Suprapubic skin (tissue), 4 donors: ENCODE measurements at regions not wholly inside any gene's neighbourhood (a gene's known extent, or its start where the extent isn't known, plus 50 kb on each side); places are given as distances from the start of the nearest gene placed in this dataset.

Experiments used
- DNase-seq, 2 donors: peaks; one replicate each; pipeline ENCODE4 v3.0.0-alpha.2; 2019; ENCODE audit warnings: low spot score in 2 of 2
- H3K27ac ChIP-seq: fragments of 200-600 bp; sonication (generic); one replicate; pipeline ENCODE4 v1.5.1; 2019
- H3K27me3 ChIP-seq: fragments of 200-600 bp; sonication (generic); one replicate; pipeline ENCODE4 v1.5.1; 2019
- H3K36me3 ChIP-seq: fragments of 200-600 bp; sonication (generic); one replicate; pipeline ENCODE4 v1.5.1; 2019
- H3K4me1 ChIP-seq: fragments of 200-600 bp; sonication (generic); one replicate; pipeline ENCODE4 v1.5.1; 2019
- H3K4me3 ChIP-seq: fragments of 200-600 bp; sonication (generic); one replicate; pipeline ENCODE4 v1.5.1; 2019; ENCODE audit warnings: mild to moderate bottlenecking
- H3K9me3 ChIP-seq: fragments of 200-600 bp; sonication (generic); one replicate; pipeline ENCODE4 v1.5.1; 2019
- EP300 ChIP-seq: sonication (generic); formaldehyde crosslinking; IDR thresholded peaks from one replicate; pipeline ENCODE4 v1.6.1; 2017; ENCODE audit warnings: antibody characterized with exemption
- POLR2A ChIP-seq, 2 donors: fragments of 450-650 bp; IDR thresholded peaks; one replicate each; pipeline ENCODE4 v1.6.1; 2017; ENCODE audit warnings: antibody characterized with exemption in 2 of 2, mild to moderate bottlenecking in 2 of 2, moderate library complexity in 2 of 2
- POLR2AphosphoS5 ChIP-seq, 3 donors: sonication (generic); formaldehyde crosslinking; IDR thresholded peaks; one replicate each; pipeline ENCODE4 v1.6.1; 2017; ENCODE audit warnings: antibody characterized with exemption in 3 of 3
- WGBS: methylation state at CpG from one replicate; pipeline ENCODE4 v1.1.5; 2018; 5-methylcytosine and 5-hydroxymethylcytosine counted together
- TF ChIP-seq, protein P1 (sequence below), 2 donors: fragments of 200-600 bp in 1 of 2; fragments of 450-650 bp in 1 of 2; sonication (generic) in 1 of 2; IDR thresholded peaks; one replicate each; pipeline ENCODE4 v1.5.1; 2016 to 2019; ENCODE audit warnings: antibody characterized with exemption in 2 of 2, mild to moderate bottlenecking in 1 of 2, moderate library complexity in 1 of 2

DNA sequence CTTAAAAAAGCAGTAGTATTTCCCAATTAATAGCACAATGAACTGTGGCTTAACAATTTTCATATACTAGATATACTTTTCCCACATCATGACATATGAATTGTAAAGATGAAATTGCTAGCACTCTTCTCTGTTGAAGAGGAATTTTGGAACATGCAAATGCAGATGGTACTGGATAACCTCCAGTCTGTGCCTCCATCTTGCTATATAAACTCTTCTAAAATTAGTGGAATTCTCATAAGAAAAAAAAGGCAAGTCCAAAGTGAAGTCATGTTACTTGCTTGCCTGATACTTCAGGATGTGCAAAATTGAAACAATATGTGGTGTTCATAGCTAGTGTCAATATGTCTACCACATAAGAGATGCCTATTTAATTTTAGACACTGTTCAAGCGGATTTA, 570.2 kb upstream of the POM121L12 start:
- TF ChIP-seq POLR2AphosphoS5 (IDR thresholded peaks at IDR 0.05): no peak
- TF ChIP-seq EP300: no peak
- TF ChIP-seq POLR2A (IDR thresholded peaks at IDR 0.05): no peak
- TF ChIP-seq, protein P1, sequence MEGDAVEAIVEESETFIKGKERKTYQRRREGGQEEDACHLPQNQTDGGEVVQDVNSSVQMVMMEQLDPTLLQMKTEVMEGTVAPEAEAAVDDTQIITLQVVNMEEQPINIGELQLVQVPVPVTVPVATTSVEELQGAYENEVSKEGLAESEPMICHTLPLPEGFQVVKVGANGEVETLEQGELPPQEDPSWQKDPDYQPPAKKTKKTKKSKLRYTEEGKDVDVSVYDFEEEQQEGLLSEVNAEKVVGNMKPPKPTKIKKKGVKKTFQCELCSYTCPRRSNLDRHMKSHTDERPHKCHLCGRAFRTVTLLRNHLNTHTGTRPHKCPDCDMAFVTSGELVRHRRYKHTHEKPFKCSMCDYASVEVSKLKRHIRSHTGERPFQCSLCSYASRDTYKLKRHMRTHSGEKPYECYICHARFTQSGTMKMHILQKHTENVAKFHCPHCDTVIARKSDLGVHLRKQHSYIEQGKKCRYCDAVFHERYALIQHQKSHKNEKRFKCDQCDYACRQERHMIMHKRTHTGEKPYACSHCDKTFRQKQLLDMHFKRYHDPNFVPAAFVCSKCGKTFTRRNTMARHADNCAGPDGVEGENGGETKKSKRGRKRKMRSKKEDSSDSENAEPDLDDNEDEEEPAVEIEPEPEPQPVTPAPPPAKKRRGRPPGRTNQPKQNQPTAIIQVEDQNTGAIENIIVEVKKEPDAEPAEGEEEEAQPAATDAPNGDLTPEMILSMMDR (IDR thresholded peaks at IDR 0.05): no peak
- Histone ChIP-seq H3K27me3 (no peaks in the 10 kb centered on the region), H3K4me1 (no peaks in the 10 kb centered on the region), H3K27ac (no peak overlapping the region), H3K9me3 (no peaks in the 10 kb centered on the region), H3K36me3 (no peaks in the 10 kb centered on the region), H3K4me3 (no peak overlapping the region)
- 68% methylated on average over 1 of the region's 1 CpG for whole genome bisulfite sequencing
- DNase-seq: no peak

DNA sequence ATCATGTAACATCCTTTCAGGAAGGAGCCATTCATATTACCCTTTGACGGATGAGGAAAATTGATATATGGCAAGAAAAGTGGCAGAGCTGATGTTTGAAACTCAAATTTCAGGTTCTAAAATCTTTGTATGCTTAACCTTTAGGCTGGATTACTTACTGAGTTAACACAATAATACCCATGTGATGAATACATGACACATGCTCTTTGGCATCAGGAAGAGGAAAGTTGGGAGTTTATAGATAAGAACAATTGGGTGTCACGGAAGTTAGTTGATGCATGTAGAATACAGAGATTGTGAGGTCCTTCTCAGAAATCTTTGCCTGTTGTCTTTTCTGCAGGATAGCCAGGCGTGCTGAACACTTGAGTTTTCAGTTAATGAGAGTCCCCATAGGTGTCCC, 572.1 kb upstream of the POM121L12 start:
- Histone ChIP-seq H3K27ac (no peak overlapping the region), H3K36me3 (no peaks in the 10 kb centered on the region), H3K4me3 (no peak overlapping the region), H3K4me1 (no peaks in the 10 kb centered on the region), H3K27me3 (no peaks in the 10 kb centered on the region), H3K9me3 (no peaks in the 10 kb centered on the region)
- no peak for DNase-seq
- WGBS: 85% methylated on average over 3 of the region's 3 CpGs
- no peak for TF ChIP-seq POLR2A (IDR thresholded peaks at IDR 0.05)
- TF ChIP-seq EP300: no peak
- TF ChIP-seq, protein P1 (IDR thresholded peaks at IDR 0.05): no peak
- TF ChIP-seq POLR2AphosphoS5 (IDR thresholded peaks at IDR 0.05): no peak

DNA sequence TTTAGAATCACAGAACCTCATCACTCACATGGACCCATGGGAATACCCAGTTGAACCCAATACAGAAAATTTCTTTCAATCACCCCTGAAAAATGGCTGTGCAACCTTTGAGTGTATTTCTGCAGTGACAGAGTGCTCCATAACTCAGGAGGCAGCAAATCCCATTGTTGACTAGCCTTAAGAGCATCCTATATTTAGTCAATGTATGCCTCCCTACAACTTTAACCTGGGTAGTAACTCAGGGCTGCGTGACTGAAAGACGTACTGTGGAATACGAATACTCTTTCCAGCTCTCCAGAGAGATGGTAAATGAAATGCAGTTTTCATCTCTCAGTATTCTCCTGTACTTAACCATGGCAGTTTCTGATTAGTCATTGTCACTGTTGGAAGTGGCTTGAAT, 573.0 kb upstream of the POM121L12 start:
- DNase-seq: no peak
- Histone ChIP-seq H3K27ac (no peak overlapping the region), H3K36me3 (no peaks in the 10 kb centered on the region), H3K27me3 (no peaks in the 10 kb centered on the region), H3K4me1 (no peaks in the 10 kb centered on the region), H3K9me3 (no peaks in the 10 kb centered on the region), H3K4me3 (no peak overlapping the region)
- no peak for TF ChIP-seq POLR2A (IDR thresholded peaks at IDR 0.05)
- TF ChIP-seq EP300: no peak
- no peak for TF ChIP-seq POLR2AphosphoS5 (IDR thresholded peaks at IDR 0.05)
- WGBS: 75% methylated on average over 3 of the region's 3 CpGs

DNA sequence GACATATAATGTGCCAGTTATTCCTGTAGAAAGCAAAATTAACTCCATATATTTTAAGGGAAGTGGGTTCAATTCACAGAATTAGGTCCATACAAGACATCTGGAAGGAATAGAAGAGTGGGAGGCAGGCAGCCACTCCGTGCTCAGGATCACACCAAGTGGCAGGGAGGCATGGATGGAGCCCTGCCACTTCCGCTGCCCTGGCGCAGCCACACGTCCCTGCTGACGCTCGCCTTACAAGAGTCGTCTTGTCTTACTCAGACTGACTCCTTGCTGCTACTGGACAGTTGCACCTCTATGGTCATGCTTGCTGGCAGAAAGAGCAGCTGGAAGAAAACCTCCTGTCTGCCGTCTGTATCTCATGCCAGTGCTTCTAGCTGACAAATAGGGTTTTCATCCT, 579.9 kb upstream of the POM121L12 start:
- Histone ChIP-seq H3K27ac (no peak overlapping the region), H3K27me3 (no peaks in the 10 kb centered on the region), H3K4me1 (no peaks in the 10 kb centered on the region), H3K36me3 (no peaks in the 10 kb centered on the region), H3K9me3 (peaks cover 6% of the 10 kb centered on the region), H3K4me3 (no peak overlapping the region)
- no peak for DNase-seq
- no peak for TF ChIP-seq POLR2AphosphoS5 (IDR thresholded peaks at IDR 0.05)
- TF ChIP-seq POLR2A (IDR thresholded peaks at IDR 0.05): no peak
- TF ChIP-seq, protein P1 (IDR thresholded peaks at IDR 0.05): no peak
- TF ChIP-seq EP300: no peak
- WGBS: 85% methylated on average over 8 of the region's 8 CpGs

DNA sequence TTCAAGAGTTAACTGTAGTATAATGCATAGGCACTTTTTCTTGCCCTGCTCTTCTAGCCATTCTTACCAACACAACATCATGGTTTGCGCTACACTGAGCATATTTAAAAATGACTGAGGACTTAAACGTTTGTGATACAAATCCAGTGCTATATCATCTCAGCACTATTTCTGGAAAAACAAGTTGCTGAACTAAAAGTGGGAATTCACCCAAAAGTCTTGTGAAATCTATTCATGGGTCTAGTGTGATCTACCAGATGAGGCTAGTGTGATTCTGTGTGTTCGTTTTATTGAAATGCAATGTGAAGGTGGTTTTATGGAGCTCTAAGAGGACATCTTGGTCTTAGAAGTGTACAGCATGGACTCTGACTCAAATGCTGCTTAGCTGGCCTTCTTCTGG, 584.6 kb upstream of the POM121L12 start:
- Histone ChIP-seq H3K27ac (no peak overlapping the region), H3K4me1 (no peaks in the 10 kb centered on the region), H3K36me3 (no peaks in the 10 kb centered on the region), H3K4me3 (no peak overlapping the region), H3K27me3 (no peaks in the 10 kb centered on the region), H3K9me3 (peaks cover 7% of the 10 kb centered on the region)
- TF ChIP-seq, protein P1 (IDR thresholded peaks at IDR 0.05): no peak
- 59% methylated on average over 3 of the region's 3 CpGs for WGBS
- DNase-seq: no peak

DNA sequence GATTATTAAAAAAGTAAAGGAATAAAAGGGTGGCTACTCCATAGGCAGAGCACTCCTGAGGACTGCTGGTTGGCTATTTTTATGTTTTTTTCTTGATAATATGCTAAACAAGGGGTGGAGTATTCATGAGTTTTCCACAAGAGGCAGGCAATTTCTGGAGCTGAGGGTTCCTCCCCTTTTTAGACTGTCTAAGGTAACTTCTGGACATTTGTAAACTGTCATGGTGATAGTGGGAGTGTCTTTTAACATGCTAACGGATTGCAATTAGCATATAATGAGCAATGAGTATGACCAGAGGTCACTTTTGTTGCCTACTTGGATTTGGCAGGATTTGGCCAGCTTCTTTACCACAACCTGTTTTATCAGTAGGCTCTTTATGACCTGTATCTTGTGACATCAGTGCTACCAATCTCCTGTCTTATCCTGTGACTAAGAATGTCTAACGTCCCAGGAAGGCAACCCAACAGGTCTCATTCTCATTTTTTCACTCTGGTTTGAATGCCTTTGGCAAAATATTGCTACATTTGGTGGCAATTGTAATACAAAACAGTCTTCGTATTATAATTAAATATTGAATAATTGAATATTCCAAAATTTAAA, 587.8 kb upstream of the POM121L12 start:
- TF ChIP-seq POLR2A (IDR thresholded peaks at IDR 0.05) (no peak), EP300 (no peak), POLR2AphosphoS5 (IDR thresholded peaks at IDR 0.05) (no peak)
- TF ChIP-seq, protein P1 (IDR thresholded peaks at IDR 0.05): no peak
- H3K27ac ChIP-seq: no peak overlapping the region
- WGBS: 67% methylated on average over 3 of the region's 3 CpGs
- H3K36me3 ChIP-seq: no peaks in the 10 kb centered on the region
- no peaks in the 10 kb centered on the region for H3K27me3 ChIP-seq
- peaks cover 7% of the 10 kb centered on the region for H3K9me3 ChIP-seq
- no peak overlapping the region for H3K4me3 ChIP-seq
- no peak for DNase-seq
- H3K4me1 ChIP-seq: no peaks in the 10 kb centered on the region
